ENCODE measurements at regions not wholly inside any gene's neighbourhood (a gene's known extent, or its start where the extent isn't known, plus 50 kb on each side); places are given as distances from the start of the nearest gene placed in this dataset.

- no peak for TF ChIP-seq RCOR1 (IDR thresholded peaks at IDR 0.05; ENCODE audit: low read depth, low read length)
- TF ChIP-seq, protein P1, sequence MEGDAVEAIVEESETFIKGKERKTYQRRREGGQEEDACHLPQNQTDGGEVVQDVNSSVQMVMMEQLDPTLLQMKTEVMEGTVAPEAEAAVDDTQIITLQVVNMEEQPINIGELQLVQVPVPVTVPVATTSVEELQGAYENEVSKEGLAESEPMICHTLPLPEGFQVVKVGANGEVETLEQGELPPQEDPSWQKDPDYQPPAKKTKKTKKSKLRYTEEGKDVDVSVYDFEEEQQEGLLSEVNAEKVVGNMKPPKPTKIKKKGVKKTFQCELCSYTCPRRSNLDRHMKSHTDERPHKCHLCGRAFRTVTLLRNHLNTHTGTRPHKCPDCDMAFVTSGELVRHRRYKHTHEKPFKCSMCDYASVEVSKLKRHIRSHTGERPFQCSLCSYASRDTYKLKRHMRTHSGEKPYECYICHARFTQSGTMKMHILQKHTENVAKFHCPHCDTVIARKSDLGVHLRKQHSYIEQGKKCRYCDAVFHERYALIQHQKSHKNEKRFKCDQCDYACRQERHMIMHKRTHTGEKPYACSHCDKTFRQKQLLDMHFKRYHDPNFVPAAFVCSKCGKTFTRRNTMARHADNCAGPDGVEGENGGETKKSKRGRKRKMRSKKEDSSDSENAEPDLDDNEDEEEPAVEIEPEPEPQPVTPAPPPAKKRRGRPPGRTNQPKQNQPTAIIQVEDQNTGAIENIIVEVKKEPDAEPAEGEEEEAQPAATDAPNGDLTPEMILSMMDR (IDR thresholded peaks at IDR 0.05) = no peak
- no peak for TF ChIP-seq RFX5 (IDR thresholded peaks at IDR 0.05)
- TF ChIP-seq, protein P2, sequence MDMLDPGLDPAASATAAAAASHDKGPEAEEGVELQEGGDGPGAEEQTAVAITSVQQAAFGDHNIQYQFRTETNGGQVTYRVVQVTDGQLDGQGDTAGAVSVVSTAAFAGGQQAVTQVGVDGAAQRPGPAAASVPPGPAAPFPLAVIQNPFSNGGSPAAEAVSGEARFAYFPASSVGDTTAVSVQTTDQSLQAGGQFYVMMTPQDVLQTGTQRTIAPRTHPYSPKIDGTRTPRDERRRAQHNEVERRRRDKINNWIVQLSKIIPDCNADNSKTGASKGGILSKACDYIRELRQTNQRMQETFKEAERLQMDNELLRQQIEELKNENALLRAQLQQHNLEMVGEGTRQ (IDR thresholded peaks at IDR 0.05) = no peak
- no peak for TF ChIP-seq MYC (IDR thresholded peaks at IDR 0.05; ENCODE audit: borderline replicate concordance, low read length)
- TF ChIP-seq, protein P3, sequence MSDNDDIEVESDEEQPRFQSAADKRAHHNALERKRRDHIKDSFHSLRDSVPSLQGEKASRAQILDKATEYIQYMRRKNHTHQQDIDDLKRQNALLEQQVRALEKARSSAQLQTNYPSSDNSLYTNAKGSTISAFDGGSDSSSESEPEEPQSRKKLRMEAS (IDR thresholded peaks at IDR 0.05) = no peak
- TF ChIP-seq POLR2A (IDR thresholded peaks at IDR 0.05; ENCODE audit: low read length) = no peak
- no peak for TF ChIP-seq HDAC2 (IDR thresholded peaks at IDR 0.05)
- TF ChIP-seq CHD2 (IDR thresholded peaks at IDR 0.05; ENCODE audit: low read length, partially characterized antibody) = no peak
- TF ChIP-seq CEBPB (IDR thresholded peaks at IDR 0.05) = no peak
These were observed 389.4 kb upstream of the NRSN1 start for GRCh38 chr6:23736577-23736976.

Measured in A549 (cell line).